ENCODE measurements at regions not wholly inside any gene's neighbourhood (a gene's known extent, or its start where the extent isn't known, plus 50 kb on each side); places are given as distances from the start of the nearest gene placed in this dataset.

- H3K27me3 ChIP-seq (replicated peaks in 1 of 7): no peaks in the 10 kb centered on the region
- H3K9me3 ChIP-seq: peaks cover 0 to 16% (median 9%) of the 10 kb centered on the region in 8 donors
- TF ChIP-seq CTCF (IDR thresholded peaks at IDR 0.05 in 8 of 11, conservative IDR thresholded peaks at IDR 0.05 in 3 of 11): no peak
- TF ChIP-seq POLR2A (IDR thresholded peaks at IDR 0.05): no peak
- no peak for TF ChIP-seq POLR2AphosphoS5 (IDR thresholded peaks at IDR 0.05)
- H3K4me1 ChIP-seq: peaks cover 0 to 33% (median 8%) of the 10 kb centered on the region in 6 donors
- no peak overlapping the region for H3K4me3 ChIP-seq
- intact Hi-C loops (cut with DNase I; ENCODE audit: low total_unique reads): no loop called here
- no peaks in the 10 kb centered on the region for H3K36me3 ChIP-seq
- H3K27ac ChIP-seq: no peak overlapping the region
- DNase-seq: no peak
Measured at GRCh38 chr16:17017442-17017841, 453.3 kb downstream of the XYLT1 start.

DNA sequence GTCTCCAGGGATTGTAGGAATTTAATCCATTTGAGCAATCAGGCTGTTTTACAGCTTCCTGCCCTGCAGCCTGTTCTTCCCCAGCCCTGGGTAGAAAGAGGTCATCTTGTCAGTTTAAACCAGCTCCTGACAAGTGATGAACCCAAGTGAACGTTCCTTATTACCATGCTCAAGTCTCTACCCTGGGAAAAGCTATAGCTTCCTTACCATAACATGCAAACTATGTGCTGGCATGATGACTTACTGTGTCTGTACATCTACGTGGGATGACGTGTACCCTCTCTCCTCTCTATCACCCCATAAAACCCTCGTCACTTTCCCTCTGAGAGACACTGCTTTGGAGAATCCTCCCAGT lies 452.2 kb downstream of the XYLT1 start:
- no peaks in the 10 kb centered on the region for H3K27me3 ChIP-seq (replicated peaks in 1 of 7)
- no peak overlapping the region for H3K27ac ChIP-seq
- intact Hi-C loops (cut with DNase I; ENCODE audit: low total_unique reads): no loop called here
- peaks cover 0 to 29% (median 0%) of the 10 kb centered on the region in 6 donors for H3K4me1 ChIP-seq
- no peak overlapping the region for H3K4me3 ChIP-seq
- no peaks in the 10 kb centered on the region for H3K36me3 ChIP-seq
- WGBS, 5 donors: 68 to 73% (median 69%) methylated on average over 4 of the region's 4 CpGs
- TF ChIP-seq CTCF (IDR thresholded peaks at IDR 0.05 in 8 of 11, conservative IDR thresholded peaks at IDR 0.05 in 3 of 11) (no peak), POLR2AphosphoS5 (IDR thresholded peaks at IDR 0.05) (no peak), POLR2A (IDR thresholded peaks at IDR 0.05) (no peak)
- peaks cover 0 to 16% (median 9%) of the 10 kb centered on the region in 8 donors for H3K9me3 ChIP-seq
- DNase-seq: no peak

GRCh38 chr16:17019366-17019765 lies 451.4 kb downstream of the XYLT1 start:
- Histone ChIP-seq H3K27me3 (replicated peaks in 1 of 7) (no peaks in the 10 kb centered on the region), H3K9me3 (peaks cover 0 to 16% (median 9%) of the 10 kb centered on the region in 8 donors), H3K4me3 (no peak overlapping the region), H3K27ac (no peak overlapping the region), H3K36me3 (no peaks in the 10 kb centered on the region), H3K4me1 (peaks cover 0 to 30% (median 0%) of the 10 kb centered on the region in 6 donors)
- intact Hi-C loops (cut with DNase I; ENCODE audit: low total_unique reads): no loop called here
- no peak for DNase-seq
- no peak for TF ChIP-seq POLR2A (IDR thresholded peaks at IDR 0.05)

DNA sequence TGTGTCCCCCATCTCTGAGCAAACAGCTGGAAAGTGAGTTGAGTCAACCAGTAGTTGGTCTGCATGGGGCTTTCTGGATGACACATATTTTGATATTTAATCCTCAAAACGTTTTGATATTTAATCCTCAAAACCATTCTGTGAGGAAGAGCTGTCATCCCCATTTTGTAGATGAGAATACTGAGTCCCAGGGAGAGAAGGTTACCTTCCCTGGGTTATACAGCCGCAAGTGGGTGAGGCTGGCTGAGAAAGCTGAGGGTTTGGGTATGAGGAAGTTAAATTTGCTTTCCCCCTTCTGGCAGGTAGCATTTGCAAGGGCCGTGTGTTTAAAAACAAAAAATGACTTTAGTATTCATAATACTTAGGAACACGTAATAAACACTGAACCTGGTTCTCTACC lies 447.2 kb downstream of the XYLT1 start:
- 58 to 80% (median 66%) methylated on average over 4 of the region's 4 CpGs for WGBS, 5 donors
- Histone ChIP-seq H3K27me3 (replicated peaks in 1 of 7) (no peaks in the 10 kb centered on the region), H3K36me3 (no peaks in the 10 kb centered on the region), H3K9me3 (no peaks in the 10 kb centered on the region), H3K4me3 (no peak overlapping the region), H3K27ac (no peak overlapping the region), H3K4me1 (peaks cover 0 to 60% (median 16%) of the 10 kb centered on the region in 6 donors)
- no peak for TF ChIP-seq CTCF (IDR thresholded peaks at IDR 0.05 in 8 of 11, conservative IDR thresholded peaks at IDR 0.05 in 3 of 11)
- no peak for TF ChIP-seq POLR2AphosphoS5 (IDR thresholded peaks at IDR 0.05)
- TF ChIP-seq POLR2A (IDR thresholded peaks at IDR 0.05): no peak
- no peak for DNase-seq
- intact Hi-C loops (cut with DNase I; ENCODE audit: low total_unique reads): no loop called here

DNA sequence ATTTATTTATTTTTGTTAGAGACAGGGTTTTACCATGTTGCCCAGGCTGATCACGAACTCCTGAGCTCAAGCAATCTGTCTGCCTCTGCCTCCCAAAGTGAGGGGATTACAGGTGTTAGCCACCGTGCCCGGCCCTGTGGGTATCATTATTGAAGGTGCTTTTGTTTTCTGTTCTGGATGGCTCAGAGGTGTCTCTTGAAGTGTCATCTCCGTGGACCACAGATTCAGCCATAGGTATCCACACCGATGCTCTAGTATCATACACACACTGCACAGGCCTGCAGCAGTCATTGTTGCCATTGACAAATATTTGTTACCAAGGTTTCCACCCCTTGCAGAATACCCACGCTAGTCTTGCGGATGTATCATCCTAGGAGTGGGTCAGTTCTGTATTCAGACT lies 446.2 kb downstream of the XYLT1 start:
- DNase-seq: no peak
- no peak for TF ChIP-seq CTCF (IDR thresholded peaks at IDR 0.05 in 8 of 11, conservative IDR thresholded peaks at IDR 0.05 in 3 of 11)
- Histone ChIP-seq H3K36me3 (peaks cover 0 to 3% (median 0%) of the 10 kb centered on the region in 6 donors), H3K4me3 (no peak overlapping the region), H3K27ac (no peak overlapping the region), H3K27me3 (replicated peaks in 1 of 7) (no peaks in the 10 kb centered on the region), H3K4me1 (peaks cover 0 to 53% (median 16%) of the 10 kb centered on the region in 6 donors), H3K9me3 (peaks cover 0 to 6% (median 4%) of the 10 kb centered on the region in 8 donors)
- 85 to 93% (median 89%) methylated on average over 7 of the region's 7 CpGs for WGBS, 5 donors
- intact Hi-C loops (cut with DNase I; ENCODE audit: low total_unique reads): no loop called here
